ENCODE measurements at regions not wholly inside any gene's neighbourhood (a gene's known extent, or its start where the extent isn't known, plus 50 kb on each side); places are given as distances from the start of the nearest gene placed in this dataset.

- intact Hi-C loops (cut with micrococcal nuclease; ENCODE audit: unreplicated experiment): no loop called here
- Histone ChIP-seq H3K4me3 (ENCODE audit: low read depth, low read length, poor library complexity, severe bottlenecking) (no peak overlapping the region), H3K4me1 (ENCODE audit: insufficient read depth, low read length, poor library complexity, severe bottlenecking) (no peaks in the 10 kb centered on the region), H3K36me3 (ENCODE audit: insufficient read depth, low read length, poor library complexity, severe bottlenecking) (no peaks in the 10 kb centered on the region), H3K27me3 (replicated peaks; ENCODE audit: insufficient read depth, low read depth, low read length, poor library complexity) (no peaks in the 10 kb centered on the region), H3K9me3 (ENCODE audit: low read depth, low read length, poor library complexity, severe bottlenecking) (no peaks in the 10 kb centered on the region), H3K27ac (ENCODE audit: low read depth, low read length, poor library complexity, severe bottlenecking) (no peak overlapping the region)
- no peak for DNase-seq (ENCODE audit: low spot score)
- ChIA-PET POLR2A (ENCODE audit: low non-redundant PET) (no interaction called here), CTCF (no interaction called here)
- no TSS peak for BruUV-seq (replicated peaks)
- TF ChIP-seq EZH2 (IDR thresholded peaks at IDR 0.05; ENCODE audit: borderline replicate concordance, low read depth, low read length, poor library complexity, severe bottlenecking) (no peak), CTCF (conservative IDR thresholded peaks at IDR 0.05; ENCODE audit: low read depth, low read length) (no peak)
These were observed 80.9 kb upstream of the SRSF6 start for GRCh38 chr20:43376831-43377230.

DNA sequence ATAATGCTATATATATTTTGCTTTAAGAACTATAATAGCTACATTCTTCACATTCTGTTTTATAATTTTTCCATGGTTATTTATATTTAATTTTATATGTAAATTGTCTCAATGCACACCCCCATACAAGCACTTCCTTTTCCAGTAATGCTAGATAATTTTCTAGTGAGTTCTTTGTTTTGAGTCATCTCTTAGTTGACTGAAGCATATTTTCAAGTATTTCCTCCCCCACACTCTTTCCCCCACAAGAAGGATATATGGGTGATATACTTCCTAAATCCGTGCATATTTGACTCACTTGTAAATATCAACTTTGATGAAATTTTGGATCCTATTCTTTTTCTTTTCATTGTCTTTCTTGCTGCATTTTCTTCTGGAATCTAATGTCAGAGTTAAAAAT lies 82.1 kb upstream of the SRSF6 start:
- TF ChIP-seq CTCF (conservative IDR thresholded peaks at IDR 0.05; ENCODE audit: low read depth, low read length) (no peak), EZH2 (IDR thresholded peaks at IDR 0.05; ENCODE audit: borderline replicate concordance, low read depth, low read length, poor library complexity, severe bottlenecking) (no peak)
- H3K27me3 ChIP-seq (replicated peaks; ENCODE audit: insufficient read depth, low read depth, low read length, poor library complexity): no peaks in the 10 kb centered on the region
- H3K9me3 ChIP-seq (ENCODE audit: low read depth, low read length, poor library complexity, severe bottlenecking): no peaks in the 10 kb centered on the region
- ChIA-PET CTCF (no interaction called here), POLR2A (ENCODE audit: low non-redundant PET) (no interaction called here)
- intact Hi-C loops (cut with micrococcal nuclease; ENCODE audit: unreplicated experiment): no loop called here
- H3K27ac ChIP-seq (ENCODE audit: low read depth, low read length, poor library complexity, severe bottlenecking): no peak overlapping the region
- no peaks in the 10 kb centered on the region for H3K4me1 ChIP-seq (ENCODE audit: insufficient read depth, low read length, poor library complexity, severe bottlenecking)
- no peak for DNase-seq (ENCODE audit: low spot score)
- no TSS peak for BruUV-seq (replicated peaks)
- H3K36me3 ChIP-seq (ENCODE audit: insufficient read depth, low read length, poor library complexity, severe bottlenecking): no peaks in the 10 kb centered on the region
- H3K4me3 ChIP-seq (ENCODE audit: low read depth, low read length, poor library complexity, severe bottlenecking): no peak overlapping the region

DNA sequence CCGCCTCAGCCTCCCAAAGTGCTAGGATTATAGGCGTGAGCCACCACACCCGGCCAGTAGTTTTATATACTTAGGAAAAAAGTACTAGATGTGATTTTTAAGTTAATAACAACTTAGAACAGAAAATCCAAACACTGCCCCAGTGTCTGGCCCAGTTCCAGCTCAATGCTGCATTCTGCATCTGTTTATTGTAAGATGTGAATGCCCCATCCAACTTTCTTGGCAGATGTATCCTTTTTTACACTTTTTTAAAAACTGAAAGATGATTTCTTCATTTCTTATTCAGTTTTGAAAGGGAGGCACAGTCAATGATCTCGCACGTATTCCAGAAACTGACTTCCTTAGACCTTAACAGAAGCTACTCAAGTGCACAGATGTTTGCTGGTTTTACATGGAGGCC lies 85.6 kb upstream of the SRSF6 start:
- H3K4me1 ChIP-seq (ENCODE audit: insufficient read depth, low read length, poor library complexity, severe bottlenecking): no peaks in the 10 kb centered on the region
- intact Hi-C loops (cut with micrococcal nuclease; ENCODE audit: unreplicated experiment): no loop called here
- no peaks in the 10 kb centered on the region for H3K36me3 ChIP-seq (ENCODE audit: insufficient read depth, low read length, poor library complexity, severe bottlenecking)
- no TSS peak for BruUV-seq (replicated peaks)
- ChIA-PET CTCF (no interaction called here), POLR2A (ENCODE audit: low non-redundant PET) (no interaction called here)
- no peak overlapping the region for H3K4me3 ChIP-seq (ENCODE audit: low read depth, low read length, poor library complexity, severe bottlenecking)
- peaks cover 6% of the 10 kb centered on the region for H3K27me3 ChIP-seq (replicated peaks; ENCODE audit: insufficient read depth, low read depth, low read length, poor library complexity)
- H3K9me3 ChIP-seq (ENCODE audit: low read depth, low read length, poor library complexity, severe bottlenecking): no peaks in the 10 kb centered on the region
- DNase-seq (ENCODE audit: low spot score): no peak
- H3K27ac ChIP-seq (ENCODE audit: low read depth, low read length, poor library complexity, severe bottlenecking): no peak overlapping the region
- TF ChIP-seq CTCF (conservative IDR thresholded peaks at IDR 0.05; ENCODE audit: low read depth, low read length) (no peak), EZH2 (IDR thresholded peaks at IDR 0.05; ENCODE audit: borderline replicate concordance, low read depth, low read length, poor library complexity, severe bottlenecking) (no peak)
